Muscle of leg (tissue), 3 donors: ENCODE measurements at regions not wholly inside any gene's neighbourhood (a gene's known extent, or its start where the extent isn't known, plus 50 kb on each side); places are given as distances from the start of the nearest gene placed in this dataset.
A peak's percentile ranks its signal among the peaks of the same experiment; 100 is the strongest.

Source experiments
- DNase-seq: peaks from one replicate; pipeline ENCODE4 v3.0.0; 2013
- H3K27ac ChIP-seq: one replicate; pipeline ENCODE4 v1.5.1; 2013; ENCODE audit warnings: mild to moderate bottlenecking, low read length, control low read depth
- H3K27me3 ChIP-seq: one replicate; pipeline ENCODE4 v1.6.1; 2013; ENCODE audit warnings: low read length; ENCODE audit not compliant: control insufficient read depth, insufficient read depth
- H3K36me3 ChIP-seq: one replicate; pipeline ENCODE4 v1.6.1; 2013; ENCODE audit warnings: low read length; ENCODE audit not compliant: control insufficient read depth, insufficient read depth
- H3K4me1 ChIP-seq: one replicate; pipeline ENCODE4 v1.6.1; 2013; ENCODE audit warnings: low read length; ENCODE audit not compliant: control insufficient read depth, insufficient read depth
- H3K4me3 ChIP-seq: one replicate; pipeline ENCODE4 v1.5.1; 2013; ENCODE audit warnings: low read length, control low read depth
- H3K9me3 ChIP-seq: replicated peaks from 2 replicates; pipeline ENCODE4 v1.6.1; 2013; ENCODE audit warnings: low read depth, low read length; ENCODE audit not compliant: control insufficient read depth
- WGBS: methylation state at CpG from one replicate; pipeline ENCODE4 v1.1.5; 2013; ENCODE audit warnings: missing lambda C conversion rate; ENCODE audit not compliant: insufficient coverage; 5-methylcytosine and 5-hydroxymethylcytosine counted together

- Histone ChIP-seq H3K4me1 (no peaks in the 10 kb centered on the region), H3K36me3 (no peaks in the 10 kb centered on the region), H3K27me3 (peaks cover 4% of the 10 kb centered on the region), H3K9me3 (no peaks in the 10 kb centered on the region), H3K4me3 (no peak overlapping the region), H3K27ac (no peak overlapping the region)
- WGBS, result no CpG with 5 or more reads among the region's 8 CpGs
- DNase-seq, result no peak
These were observed 1109.8 kb upstream of the AUTS2 start for GRCh38 chr7:68488341-68489060.

GRCh38 chr7:68491523-68492358, 1106.5 kb upstream of the AUTS2 start:
- H3K4me1 ChIP-seq, result no peaks in the 10 kb centered on the region
- no peaks in the 10 kb centered on the region for H3K36me3 ChIP-seq
- no peak overlapping the region for H3K4me3 ChIP-seq
- no peaks in the 10 kb centered on the region for H3K9me3 ChIP-seq
- DNase-seq, result no peak
- no CpG with 5 or more reads among the region's 2 CpGs for WGBS
- H3K27ac ChIP-seq, result no peak overlapping the region
- peaks cover 4% of the 10 kb centered on the region for H3K27me3 ChIP-seq

- Histone ChIP-seq H3K27ac (no peak overlapping the region), H3K4me3 (no peak overlapping the region), H3K27me3 (peaks cover 4% of the 10 kb centered on the region), H3K9me3 (no peaks in the 10 kb centered on the region), H3K36me3 (no peaks in the 10 kb centered on the region), H3K4me1 (no peaks in the 10 kb centered on the region)
- 80% methylated on average over 1 of the region's 1 CpG for WGBS
- DNase-seq, result no peak
These were observed 1106.0 kb upstream of the AUTS2 start for GRCh38 chr7:68492359-68492690.

GRCh38 chr7:68503400-68503799, 1094.9 kb upstream of the AUTS2 start:
- Histone ChIP-seq H3K27ac (no peak overlapping the region), H3K4me1 (peaks cover 8% of the 10 kb centered on the region), H3K27me3 (peaks cover 2% of the 10 kb centered on the region), H3K4me3 (no peak overlapping the region), H3K36me3 (no peaks in the 10 kb centered on the region), H3K9me3 (no peaks in the 10 kb centered on the region)
- no peak for DNase-seq
- WGBS, result 58% methylated on average over 3 of the region's 3 CpGs

GRCh38 chr7:68504716-68505115, 1093.6 kb upstream of the AUTS2 start:
- WGBS, result 27% methylated on average over 1 of the region's 1 CpG
- DNase-seq, result peak; percentile 86

GRCh38 chr7:68505721-68506120, 1092.6 kb upstream of the AUTS2 start:
- Histone ChIP-seq H3K4me1 (peaks cover 8% of the 10 kb centered on the region), H3K4me3 (no peak overlapping the region), H3K9me3 (peaks cover 8% of the 10 kb centered on the region), H3K36me3 (no peaks in the 10 kb centered on the region), H3K27me3 (peaks cover 14% of the 10 kb centered on the region), H3K27ac (no peak overlapping the region)
- 100% methylated on average over 2 of the region's 4 CpGs for WGBS
- no peak for DNase-seq

More at GRCh38 chr7:68504716-68505115, 1093.6 kb upstream of the AUTS2 start:
- no peak overlapping the region for H3K4me3 ChIP-seq
- H3K27ac ChIP-seq, result no peak overlapping the region
- H3K36me3 ChIP-seq, result no peaks in the 10 kb centered on the region
- H3K27me3 ChIP-seq, result peaks cover 12% of the 10 kb centered on the region
- peaks cover 8% of the 10 kb centered on the region for H3K9me3 ChIP-seq
- H3K4me1 ChIP-seq, result peaks cover 8% of the 10 kb centered on the region

- H3K27ac ChIP-seq, result no peak overlapping the region
- 85% methylated on average over 2 of the region's 4 CpGs for WGBS
- H3K36me3 ChIP-seq, result no peaks in the 10 kb centered on the region
- H3K27me3 ChIP-seq, result peaks cover 19% of the 10 kb centered on the region
- H3K4me1 ChIP-seq, result peaks cover 15% of the 10 kb centered on the region
- DNase-seq, result no peak
- H3K4me3 ChIP-seq, result no peak overlapping the region
- H3K9me3 ChIP-seq, result peaks cover 8% of the 10 kb centered on the region
These were observed 1090.6 kb upstream of the AUTS2 start for GRCh38 chr7:68507668-68508067.

GRCh38 chr7:68509054-68509453, 1089.2 kb upstream of the AUTS2 start:
- 84% methylated on average over 3 of the region's 3 CpGs for WGBS
- peaks cover 19% of the 10 kb centered on the region for H3K27me3 ChIP-seq
- H3K36me3 ChIP-seq, result no peaks in the 10 kb centered on the region
- no peak overlapping the region for H3K27ac ChIP-seq
- peaks cover 8% of the 10 kb centered on the region for H3K9me3 ChIP-seq
- DNase-seq, result no peak
- H3K4me1 ChIP-seq, result peaks cover 15% of the 10 kb centered on the region
- no peak overlapping the region for H3K4me3 ChIP-seq

GRCh38 chr7:68509603-68510002, 1088.7 kb upstream of the AUTS2 start:
- Histone ChIP-seq H3K27ac (no peak overlapping the region), H3K4me1 (peaks cover 13% of the 10 kb centered on the region), H3K4me3 (no peak overlapping the region), H3K36me3 (no peaks in the 10 kb centered on the region), H3K27me3 (peaks cover 19% of the 10 kb centered on the region), H3K9me3 (peaks cover 8% of the 10 kb centered on the region)
- no peak for DNase-seq
- WGBS, result 96% methylated on average over 5 of the region's 5 CpGs

- DNase-seq, result peak; percentile 49
- peaks cover 7% of the 10 kb centered on the region for H3K4me1 ChIP-seq
- H3K27me3 ChIP-seq, result peaks cover 19% of the 10 kb centered on the region
- H3K9me3 ChIP-seq, result peaks cover 8% of the 10 kb centered on the region
- WGBS, result 9% methylated on average over 7 of the region's 10 CpGs
- no peaks in the 10 kb centered on the region for H3K36me3 ChIP-seq
- no peak overlapping the region for H3K27ac ChIP-seq
- H3K4me3 ChIP-seq, result no peak overlapping the region
These were observed 1087.0 kb upstream of the AUTS2 start for GRCh38 chr7:68511281-68511680.
